Progenitor cell of endocrine pancreas (in vitro differentiated cells): ENCODE measurements at regions not wholly inside any gene's neighbourhood (a gene's known extent, or its start where the extent isn't known, plus 50 kb on each side); places are given as distances from the start of the nearest gene placed in this dataset.
"Not testable (repeated sequence)": the region's sequence is repeated elsewhere in the genome, so short reads cannot be mapped to it uniquely, and the experiment has no call there.

ENCODE experiments used
- DNase-seq: peaks from one replicate; pipeline ENCODE4 v3.0.0; 2021; ENCODE audit warnings: low spot score; ENCODE audit not compliant: unreplicated experiment
- H3K27ac Mint-ChIP-seq: 2 replicates; pipeline ENCODE4 v1.8.0; 2021; ENCODE audit warnings: mild to moderate bottlenecking, moderate library complexity, mixed read lengths
- H3K27me3 Mint-ChIP-seq: 2 replicates; pipeline ENCODE4 v1.8.0; 2021; ENCODE audit warnings: mixed read lengths
- H3K36me3 Mint-ChIP-seq: 2 replicates; pipeline ENCODE4 v1.8.0; 2022; ENCODE audit warnings: mixed read lengths; ENCODE audit not compliant: insufficient read depth
- H3K4me1 Mint-ChIP-seq: 2 replicates; pipeline ENCODE4 v1.8.0; 2021; ENCODE audit warnings: low read depth, mixed read lengths
- H3K4me3 Mint-ChIP-seq: 2 replicates; pipeline ENCODE4 v1.8.0; 2021; ENCODE audit warnings: low read depth, mild to moderate bottlenecking, moderate library complexity, mixed read lengths
- H3K9me3 Mint-ChIP-seq: 2 replicates; pipeline ENCODE4 v1.8.0; 2021; ENCODE audit warnings: low read depth, mixed read lengths
- TF ChIP-seq, protein P1 (sequence below): fragments of 200-600 bp; sonication (generic); IDR thresholded peaks from one replicate; pipeline ENCODE4 v1.5.0; 2021; ENCODE audit warnings: antibody characterized with exemption, mild to moderate bottlenecking; ENCODE audit not compliant: unreplicated experiment

DNA sequence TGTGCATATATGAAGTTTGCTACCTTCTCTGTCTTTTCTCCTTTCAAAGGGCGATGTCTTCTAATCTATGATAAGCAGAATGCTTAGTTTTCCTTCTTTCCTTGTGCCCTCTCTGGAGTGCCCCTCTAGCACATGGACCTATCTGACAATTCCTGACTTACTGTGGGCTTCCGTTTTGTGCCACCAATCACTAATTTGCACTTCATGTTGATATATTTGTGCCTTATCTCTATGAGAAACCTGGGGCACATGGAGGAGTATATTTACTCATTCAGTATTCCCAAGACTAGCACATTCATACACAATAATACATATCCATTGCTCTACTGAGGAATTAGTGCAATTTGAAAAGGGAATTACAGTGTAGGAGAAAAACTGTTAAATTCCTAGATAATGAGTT is 197.7 kb downstream of the CTH start:
- TF ChIP-seq, protein P1, sequence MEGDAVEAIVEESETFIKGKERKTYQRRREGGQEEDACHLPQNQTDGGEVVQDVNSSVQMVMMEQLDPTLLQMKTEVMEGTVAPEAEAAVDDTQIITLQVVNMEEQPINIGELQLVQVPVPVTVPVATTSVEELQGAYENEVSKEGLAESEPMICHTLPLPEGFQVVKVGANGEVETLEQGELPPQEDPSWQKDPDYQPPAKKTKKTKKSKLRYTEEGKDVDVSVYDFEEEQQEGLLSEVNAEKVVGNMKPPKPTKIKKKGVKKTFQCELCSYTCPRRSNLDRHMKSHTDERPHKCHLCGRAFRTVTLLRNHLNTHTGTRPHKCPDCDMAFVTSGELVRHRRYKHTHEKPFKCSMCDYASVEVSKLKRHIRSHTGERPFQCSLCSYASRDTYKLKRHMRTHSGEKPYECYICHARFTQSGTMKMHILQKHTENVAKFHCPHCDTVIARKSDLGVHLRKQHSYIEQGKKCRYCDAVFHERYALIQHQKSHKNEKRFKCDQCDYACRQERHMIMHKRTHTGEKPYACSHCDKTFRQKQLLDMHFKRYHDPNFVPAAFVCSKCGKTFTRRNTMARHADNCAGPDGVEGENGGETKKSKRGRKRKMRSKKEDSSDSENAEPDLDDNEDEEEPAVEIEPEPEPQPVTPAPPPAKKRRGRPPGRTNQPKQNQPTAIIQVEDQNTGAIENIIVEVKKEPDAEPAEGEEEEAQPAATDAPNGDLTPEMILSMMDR: no peak
- H3K27ac Mint-ChIP-seq: no peak overlapping the region
- H3K4me3 Mint-ChIP-seq: no peak overlapping the region
- no peaks in the 10 kb centered on the region for H3K9me3 Mint-ChIP-seq
- H3K36me3 Mint-ChIP-seq: no peaks in the 10 kb centered on the region
- no peaks in the 10 kb centered on the region for H3K4me1 Mint-ChIP-seq
- no peaks in the 10 kb centered on the region for H3K27me3 Mint-ChIP-seq
- no peak for DNase-seq

DNA sequence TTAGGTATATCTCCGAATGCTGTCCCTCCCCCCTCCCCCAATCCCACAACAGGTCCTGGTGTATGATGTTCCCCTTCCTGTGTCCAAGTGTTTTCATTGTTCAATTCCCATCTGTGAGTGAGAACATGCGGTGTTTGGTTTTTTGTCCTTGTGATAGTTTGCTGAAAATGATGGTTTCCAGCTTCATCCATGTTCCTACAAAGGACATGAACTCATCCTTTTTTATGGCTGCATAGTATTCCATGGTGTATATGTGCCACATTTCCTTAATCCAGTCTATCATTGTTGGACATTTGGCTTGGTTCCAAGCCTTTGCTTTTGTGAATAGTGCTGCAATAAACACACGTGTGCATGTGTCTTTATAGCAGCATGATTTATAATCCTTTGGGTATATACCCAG is 199.1 kb downstream of the CTH start:
- not testable (repeated sequence) for DNase-seq, H3K27me3 Mint-ChIP-seq, H3K4me3 Mint-ChIP-seq, H3K9me3 Mint-ChIP-seq, H3K4me1 Mint-ChIP-seq, H3K27ac Mint-ChIP-seq, H3K36me3 Mint-ChIP-seq

DNA sequence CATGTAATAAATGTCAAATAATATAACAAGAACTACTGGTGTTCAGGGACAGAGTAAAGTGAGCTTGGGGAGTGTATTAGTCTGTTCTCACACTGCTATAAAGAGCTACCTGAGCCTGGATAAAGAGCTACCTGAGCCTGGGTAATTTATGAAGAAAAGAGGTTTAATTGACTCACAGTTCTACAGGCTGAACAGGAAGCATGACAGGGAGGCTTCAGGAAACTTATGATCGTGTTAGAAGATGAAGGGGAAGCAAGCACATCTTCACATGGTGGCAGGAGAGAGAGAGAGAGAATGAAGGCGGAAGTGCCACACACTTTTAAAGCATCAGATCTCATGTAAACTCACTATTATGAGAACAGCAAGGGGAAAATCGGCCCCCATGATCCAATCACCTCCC is 205.9 kb downstream of the CTH start:
- Mint-ChIP-seq H3K4me1 (no peaks in the 10 kb centered on the region), H3K27ac (no peak overlapping the region), H3K27me3 (no peaks in the 10 kb centered on the region), H3K9me3 (peaks cover 4% of the 10 kb centered on the region), H3K36me3 (no peaks in the 10 kb centered on the region), H3K4me3 (no peak overlapping the region)
- DNase-seq: no peak
- TF ChIP-seq, protein P1: no peak

DNA sequence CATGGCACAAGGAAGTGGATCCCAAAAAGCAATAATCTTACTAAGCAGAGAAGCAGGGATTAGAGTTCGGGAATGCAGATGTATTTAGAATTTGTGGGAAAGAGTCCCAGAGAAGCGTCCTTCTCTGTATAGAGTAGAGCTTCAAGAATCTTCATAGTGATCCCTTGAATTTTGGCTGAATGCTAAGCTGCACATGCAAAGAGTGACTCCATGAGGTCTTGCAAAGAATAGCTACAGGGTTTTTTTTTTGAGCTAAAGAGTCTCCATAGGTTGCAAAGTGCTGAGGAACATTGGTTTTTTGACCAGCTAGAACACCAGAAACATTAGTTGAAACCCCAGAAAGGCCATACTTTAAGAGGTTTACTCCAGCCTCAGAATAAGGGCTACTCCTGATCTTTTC is 206.7 kb downstream of the CTH start:
- Mint-ChIP-seq H3K4me3 (no peak overlapping the region), H3K36me3 (no peaks in the 10 kb centered on the region), H3K27me3 (no peaks in the 10 kb centered on the region), H3K27ac (no peak overlapping the region), H3K4me1 (no peaks in the 10 kb centered on the region), H3K9me3 (peaks cover 4% of the 10 kb centered on the region)
- TF ChIP-seq, protein P1: no peak
- DNase-seq: no peak

DNA sequence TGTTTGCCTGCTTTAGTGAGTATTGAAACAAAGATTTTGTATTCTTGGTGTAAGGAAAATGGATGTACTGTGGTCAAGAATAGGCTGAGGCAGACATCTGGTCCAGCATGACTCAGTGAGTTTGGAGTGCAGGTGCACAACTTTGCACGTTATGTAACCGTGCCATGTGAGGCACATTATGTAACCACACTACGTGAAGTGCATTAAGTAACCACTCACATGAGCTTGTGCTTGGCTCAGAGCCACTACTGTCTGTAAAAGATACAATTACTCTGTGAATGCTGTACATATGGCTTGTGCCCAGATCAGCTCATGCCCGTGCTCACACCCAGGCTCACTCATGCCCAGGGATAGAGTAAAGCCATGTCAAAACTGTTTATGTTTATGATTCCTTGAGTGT is 216.8 kb downstream of the CTH start:
- TF ChIP-seq, protein P1: no peak
- H3K9me3 Mint-ChIP-seq: peaks cover 3% of the 10 kb centered on the region
- no peaks in the 10 kb centered on the region for H3K4me1 Mint-ChIP-seq
- DNase-seq: no peak
- H3K27ac Mint-ChIP-seq: no peak overlapping the region
- H3K4me3 Mint-ChIP-seq: no peak overlapping the region
- H3K36me3 Mint-ChIP-seq: no peaks in the 10 kb centered on the region
- H3K27me3 Mint-ChIP-seq: no peaks in the 10 kb centered on the region

DNA sequence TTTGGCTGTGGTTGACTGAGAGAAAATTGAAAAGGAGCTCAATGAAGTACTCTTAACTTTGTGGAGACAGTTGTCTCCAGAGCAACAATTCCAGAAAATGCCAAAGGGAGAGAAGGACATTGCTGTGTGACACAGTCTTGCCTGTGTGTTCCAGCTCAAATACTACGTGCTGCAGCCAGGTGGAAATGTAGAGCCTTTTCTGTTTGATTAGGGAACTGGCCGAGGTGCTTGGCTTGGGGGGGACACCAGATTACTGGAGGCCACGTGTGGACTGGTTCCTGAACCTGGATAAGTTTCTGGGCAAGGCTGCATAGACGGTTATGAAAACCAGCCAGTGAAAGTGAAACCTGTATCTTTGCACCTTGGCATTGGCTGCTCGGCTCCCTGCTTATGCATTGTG is 217.9 kb downstream of the CTH start:
- no peak overlapping the region for H3K27ac Mint-ChIP-seq
- no peaks in the 10 kb centered on the region for H3K4me1 Mint-ChIP-seq
- no peak for DNase-seq
- peaks cover 3% of the 10 kb centered on the region for H3K9me3 Mint-ChIP-seq
- H3K36me3 Mint-ChIP-seq: no peaks in the 10 kb centered on the region
- H3K27me3 Mint-ChIP-seq: no peaks in the 10 kb centered on the region
- TF ChIP-seq, protein P1: no peak
- no peak overlapping the region for H3K4me3 Mint-ChIP-seq
